HG03565 (cell line): ENCODE measurements at regions not wholly inside any gene's neighbourhood (a gene's known extent, or its start where the extent isn't known, plus 50 kb on each side); places are given as distances from the start of the nearest gene placed in this dataset.
"Not testable (repeated sequence)": the region's sequence is repeated elsewhere in the genome, so short reads cannot be mapped to it uniquely, and the experiment has no call there.

Source experiments
- ATAC-seq: cut with Tn5 transposase; IDR thresholded peaks from one replicate; pipeline ENCODE4 v1.9.1; 2021; ENCODE audit warnings: mild to moderate bottlenecking, moderate library complexity; ENCODE audit not compliant: unreplicated experiment

- ATAC-seq = no peak
These were observed 1652.0 kb downstream of the MRPL39 start for GRCh38 chr21:23955135-23955843.

DNA sequence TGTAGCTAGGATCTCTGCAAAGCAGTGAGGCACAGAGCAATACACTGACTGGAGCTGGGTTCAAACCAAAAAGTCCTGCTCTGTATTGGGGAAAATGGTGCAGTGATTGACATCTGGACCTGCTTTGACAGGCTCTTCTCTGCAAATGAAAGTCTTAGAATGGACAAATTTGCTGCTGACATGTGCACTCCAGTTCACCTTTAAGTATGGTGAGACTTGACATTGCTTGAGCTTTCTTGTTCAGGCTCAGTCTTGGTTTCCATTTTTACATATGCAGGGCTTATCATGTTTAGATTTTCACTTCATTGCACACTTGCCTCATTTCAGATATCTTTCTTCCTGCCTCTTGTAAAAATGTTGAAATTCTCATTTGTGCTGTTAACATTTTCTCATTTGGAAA lies 1655.0 kb downstream of the MRPL39 start:
- no peak for ATAC-seq

DNA sequence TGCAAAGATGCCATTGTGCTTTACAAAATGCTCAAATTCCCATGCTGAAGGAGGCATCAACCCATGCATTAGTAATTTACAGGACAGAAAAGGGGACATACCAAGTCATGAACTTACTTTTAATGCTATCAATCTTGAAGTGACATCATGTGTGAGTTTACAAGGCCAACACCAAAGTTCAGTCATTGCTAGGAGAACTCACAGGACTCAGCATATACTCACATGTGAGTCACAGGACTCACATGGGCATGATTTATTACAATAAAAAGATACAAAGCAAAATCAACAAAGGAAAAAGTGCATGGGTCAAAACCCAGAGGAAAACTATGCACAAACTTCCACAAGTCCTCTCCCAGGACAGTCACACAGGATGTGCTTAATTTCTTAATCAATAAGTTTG lies 1656.0 kb downstream of the MRPL39 start:
- ATAC-seq = no peak

DNA sequence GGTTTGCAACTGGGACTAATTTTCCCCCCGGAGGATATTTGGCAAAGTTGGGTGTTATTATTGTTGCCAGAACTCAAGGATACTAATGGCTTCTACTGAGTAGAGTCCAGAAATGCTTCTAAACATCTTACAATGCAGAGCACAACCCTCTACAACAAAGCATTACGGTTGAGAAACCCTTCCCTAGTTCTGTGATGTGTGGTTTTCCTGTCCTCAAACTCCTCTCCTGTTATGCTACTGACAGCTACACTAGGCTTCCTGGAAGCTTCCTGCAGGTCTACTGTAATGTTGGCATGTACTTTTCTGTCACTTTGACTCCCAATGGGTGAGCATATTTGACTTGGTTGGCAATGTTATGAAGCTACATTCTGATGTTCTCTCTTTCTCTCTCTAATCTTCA lies 1656.9 kb downstream of the MRPL39 start:
- ATAC-seq = no peak

- no peak for ATAC-seq
These were observed 1657.8 kb downstream of the MRPL39 start for GRCh38 chr21:23949493-23949892.

DNA sequence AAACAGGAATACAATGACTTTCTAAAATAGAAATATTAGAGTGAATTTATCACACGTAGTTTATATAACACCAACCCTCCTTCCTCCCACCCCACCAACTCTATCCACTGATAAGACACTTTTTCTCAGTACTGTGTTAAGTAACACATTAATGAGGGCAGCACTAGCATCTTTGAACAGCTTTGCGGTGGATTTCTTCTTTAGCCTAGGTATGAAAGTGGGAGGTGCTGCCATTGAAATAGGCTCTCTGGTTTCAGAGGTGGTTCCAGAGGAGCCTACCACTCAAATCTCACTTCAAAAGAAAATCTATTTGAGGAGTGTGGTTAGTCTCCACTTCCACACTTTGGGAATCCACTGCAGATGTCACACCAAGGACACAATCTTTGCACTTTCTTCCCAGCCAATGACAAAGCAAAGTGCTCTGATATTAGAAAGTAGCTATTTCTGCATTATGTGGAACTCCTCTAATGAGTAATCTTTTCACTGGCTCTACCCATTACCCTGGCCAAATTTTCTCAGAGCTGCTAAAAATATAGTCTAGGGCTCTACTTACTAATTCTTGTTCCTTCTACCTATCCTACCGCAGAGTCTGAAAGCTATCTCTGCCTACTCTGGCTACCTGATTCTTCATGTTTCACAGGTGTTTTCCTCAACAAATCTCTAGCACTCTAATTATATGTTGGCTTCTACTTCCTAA lies 1667.8 kb downstream of the MRPL39 start:
- no peak for ATAC-seq

- no peak for ATAC-seq
These were observed 1670.3 kb downstream of the MRPL39 start for GRCh38 chr21:23936991-23937390.

- no peak for ATAC-seq
These were observed 1671.1 kb downstream of the MRPL39 start for GRCh38 chr21:23936224-23936623.

GRCh38 chr21:23930565-23930964 lies 1676.7 kb downstream of the MRPL39 start:
- no peak for ATAC-seq

- not testable (repeated sequence) for ATAC-seq
These were observed 1680.9 kb downstream of the MRPL39 start for GRCh38 chr21:23926430-23926829.

GRCh38 chr21:23921670-23922418 lies 1685.4 kb downstream of the MRPL39 start:
- ATAC-seq = no peak

DNA sequence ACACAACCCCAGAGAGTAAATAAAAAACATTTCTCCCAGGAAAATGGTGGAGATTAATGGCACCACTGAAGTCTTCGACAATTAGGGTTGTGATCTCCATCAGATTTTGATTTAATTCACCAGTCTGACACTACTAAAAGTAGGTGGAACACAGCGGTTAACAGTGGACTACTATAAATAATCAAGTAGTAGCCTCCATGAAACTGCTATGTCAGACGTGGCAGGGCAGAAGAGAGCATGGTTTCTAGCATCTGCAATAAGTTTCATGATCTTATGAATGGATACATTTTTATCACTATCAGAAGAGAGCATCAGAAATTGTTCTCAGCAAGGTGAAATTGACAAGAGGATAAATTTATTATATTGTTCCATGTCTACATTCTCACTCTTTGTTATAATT lies 1706.6 kb downstream of the MRPL39 start:
- no peak for ATAC-seq

- ATAC-seq = no peak
These were observed 1707.7 kb downstream of the MRPL39 start for GRCh38 chr21:23899561-23899960.

DNA sequence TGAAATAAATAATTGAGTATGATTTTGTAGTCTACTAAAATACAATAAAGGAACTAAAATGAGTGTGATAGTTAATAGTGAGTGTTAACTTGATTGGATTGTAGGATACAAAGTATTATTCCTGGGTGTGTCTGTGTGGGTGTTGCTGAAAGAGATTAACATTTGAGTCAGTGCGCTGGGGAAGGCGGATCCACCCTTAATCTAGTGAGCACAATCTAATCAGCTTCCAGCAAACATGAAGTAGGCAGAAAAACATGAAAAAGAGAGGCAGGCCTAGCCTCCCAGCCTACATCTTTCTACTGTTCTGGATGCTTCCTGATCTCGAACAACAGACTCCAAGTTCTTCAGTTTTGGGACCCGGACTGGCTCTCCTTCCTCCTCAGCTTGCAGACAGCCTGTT lies 1716.6 kb downstream of the MRPL39 start:
- ATAC-seq = no peak

DNA sequence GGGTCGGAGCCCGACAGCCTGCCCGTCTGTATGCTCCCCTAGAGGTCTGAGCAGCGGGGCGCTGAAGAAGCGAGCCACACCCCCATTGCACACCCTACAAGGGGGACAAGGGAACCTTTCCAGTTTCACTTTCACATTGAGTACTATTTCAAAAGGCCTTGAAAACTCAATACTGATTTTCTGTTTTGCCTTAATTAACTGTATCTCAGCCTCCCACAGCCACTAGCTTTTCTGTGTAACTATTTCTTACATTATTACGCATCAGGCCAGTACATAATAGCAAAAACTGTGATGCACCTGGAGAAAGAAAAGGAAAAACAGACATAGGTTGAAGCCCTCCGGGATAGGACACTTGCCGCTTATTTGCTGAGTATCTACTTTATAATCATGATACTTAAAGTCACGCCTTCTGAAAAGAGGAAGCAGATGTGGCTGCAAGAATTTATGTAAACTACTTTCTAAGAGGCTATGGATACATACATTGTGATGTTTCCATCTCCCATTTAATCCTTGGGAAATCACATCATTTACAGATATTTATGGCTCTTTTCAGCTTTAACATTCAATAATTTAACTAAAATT lies 1719.5 kb downstream of the MRPL39 start:
- no peak for ATAC-seq

DNA sequence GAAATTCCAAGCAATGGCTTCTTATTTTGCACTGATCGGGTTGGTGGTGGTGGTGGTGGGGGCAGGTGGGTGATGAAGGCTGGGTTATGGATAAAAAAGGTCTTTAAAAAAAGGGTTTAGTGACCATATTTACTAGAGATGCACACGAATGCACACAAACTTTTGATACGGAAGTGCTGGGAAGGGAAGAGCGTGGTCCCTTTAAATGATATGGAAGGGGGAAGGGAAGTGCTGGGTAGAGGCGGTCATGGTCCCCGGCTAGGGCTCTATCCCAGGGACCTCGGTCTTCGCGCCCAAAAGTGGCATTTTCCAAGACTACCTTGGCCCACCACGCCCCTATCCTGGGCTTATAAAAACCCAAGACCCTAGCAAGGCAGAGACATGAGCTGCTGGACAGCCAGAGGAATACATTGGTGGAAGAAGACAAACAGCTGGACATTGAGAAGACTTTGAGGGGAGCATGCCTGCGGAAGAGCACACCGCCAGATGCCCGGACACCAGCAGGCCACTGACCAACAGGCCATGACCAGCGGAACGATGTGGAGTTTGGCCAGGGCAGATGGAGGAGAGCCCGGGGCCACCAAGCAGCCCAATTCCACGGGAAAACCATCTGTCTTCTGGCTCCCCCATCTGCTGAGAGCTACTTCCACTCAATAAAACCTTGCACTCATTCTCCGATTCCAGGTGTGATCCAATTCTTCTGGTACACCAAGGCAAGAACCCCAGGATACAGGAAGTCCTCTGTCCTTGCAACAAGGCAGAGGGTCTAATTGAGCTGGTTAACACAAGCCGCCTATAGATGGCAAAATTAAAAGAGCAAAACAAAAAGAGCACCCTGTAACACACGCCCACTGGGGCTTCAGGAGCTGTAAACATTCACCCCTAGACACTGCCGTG lies 1720.2 kb downstream of the MRPL39 start:
- ATAC-seq = no peak

GRCh38 chr21:23881783-23882182 lies 1725.5 kb downstream of the MRPL39 start:
- no peak for ATAC-seq

DNA sequence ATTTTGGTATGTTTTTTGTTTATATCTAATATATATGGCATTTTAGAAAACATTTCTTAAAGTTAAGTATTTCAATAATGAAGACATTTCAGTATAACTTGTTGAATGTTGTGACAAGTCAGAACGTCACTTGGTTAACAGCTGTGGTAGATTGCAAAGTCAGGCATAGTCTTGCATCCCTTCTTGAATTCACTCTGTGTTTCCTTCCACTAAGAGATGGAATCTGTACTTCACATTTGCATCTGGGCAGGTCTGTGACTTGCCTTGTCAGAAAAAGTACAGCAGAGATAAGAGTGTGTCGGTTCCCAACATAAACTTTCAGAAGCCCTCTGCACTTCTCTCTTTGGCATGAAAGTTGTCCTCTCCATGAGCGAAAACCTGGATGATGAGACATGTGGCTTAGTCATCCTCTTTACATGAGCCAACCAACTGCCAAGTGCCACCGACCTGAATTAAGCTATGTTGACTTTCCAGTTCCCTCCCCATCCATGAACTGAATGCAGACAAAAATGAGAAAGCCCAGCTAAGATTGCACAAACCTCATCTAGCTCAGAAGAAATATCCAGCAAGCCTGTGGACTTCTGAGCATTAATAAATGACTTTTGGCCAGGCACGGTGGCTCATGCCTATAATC lies 1730.2 kb downstream of the MRPL39 start:
- ATAC-seq = no peak

GRCh38 chr21:23874271-23874670 lies 1733.0 kb downstream of the MRPL39 start:
- no peak for ATAC-seq

DNA sequence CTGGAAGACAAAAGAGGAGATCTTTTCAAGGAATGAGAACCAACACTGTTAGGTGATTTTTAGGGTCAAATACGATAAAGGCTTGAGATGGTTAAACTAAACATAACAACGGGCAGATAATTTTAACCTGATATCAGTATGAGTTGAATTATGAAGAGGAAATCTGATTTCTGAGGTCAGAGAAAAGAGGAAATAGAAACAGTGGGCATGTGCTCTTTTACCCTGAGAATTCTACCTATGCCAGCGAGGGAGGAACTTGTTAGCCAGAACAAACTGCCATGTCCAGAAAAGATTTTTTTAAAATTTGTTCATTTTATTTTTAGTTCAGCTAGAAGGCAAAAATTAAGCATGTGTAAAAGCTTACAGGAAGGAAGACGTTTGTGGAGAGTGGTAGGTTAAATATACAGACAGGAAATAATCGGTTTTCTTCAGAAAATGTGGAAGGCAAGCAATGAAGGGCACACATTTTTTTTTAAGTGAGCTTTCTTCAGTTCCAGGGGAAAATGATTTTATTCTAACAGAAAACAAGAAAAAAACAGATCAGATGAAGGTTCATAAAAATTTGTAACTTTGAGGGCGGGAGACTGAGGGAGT lies 1745.3 kb downstream of the MRPL39 start:
- ATAC-seq = no peak
